ENCODE measurements at regions not wholly inside any gene's neighbourhood (a gene's known extent, or its start where the extent isn't known, plus 50 kb on each side); places are given as distances from the start of the nearest gene placed in this dataset.

DNA sequence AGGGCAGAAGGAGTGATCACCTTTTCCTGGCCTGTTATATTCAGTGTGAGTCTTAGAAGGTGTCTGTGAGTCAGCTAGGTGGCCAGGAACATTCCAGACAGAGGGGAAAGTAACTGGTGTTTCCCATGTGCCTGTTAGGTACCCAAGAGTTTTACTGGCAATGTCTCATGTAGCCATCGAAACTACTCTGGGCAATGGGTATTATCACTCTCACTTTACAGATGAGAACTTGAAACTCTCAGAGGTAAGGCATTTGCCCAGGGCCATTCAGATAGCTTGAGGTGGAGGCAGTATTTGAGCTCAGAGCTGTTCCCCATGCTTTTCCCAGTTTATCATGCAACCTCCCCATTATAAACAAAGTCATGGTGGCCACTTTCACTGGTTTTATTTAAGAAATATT, 80.4 kb upstream of the NHS start:
- peaks cover 18% of the 10 kb centered on the region for H3K4me1 ChIP-seq (ENCODE audit: insufficient read depth, low read length)
- H3K4me3 ChIP-seq (ENCODE audit: low read depth in 1 of 2, low read length in 2 of 2), result no peak overlapping the region
- no peak overlapping the region for H3K9ac ChIP-seq (ENCODE audit: low read length)
- H3K9me3 ChIP-seq (ENCODE audit: low read length), result no peaks in the 10 kb centered on the region
- H3K36me3 ChIP-seq (ENCODE audit: insufficient read depth, low read length), result no peaks in the 10 kb centered on the region
- H3K27me3 ChIP-seq (ENCODE audit: control insufficient read depth in 1 of 2, insufficient read depth in 2 of 2, low read length in 2 of 2), result no peaks in the 10 kb centered on the region
- no peak overlapping the region for H3K27ac ChIP-seq (ENCODE audit: low read depth, low read length)

GRCh38 chrX:17295791-17296190, 79.2 kb upstream of the NHS start:
- no peak overlapping the region for H3K27ac ChIP-seq (ENCODE audit: low read depth, low read length)
- H3K36me3 ChIP-seq (ENCODE audit: insufficient read depth, low read length), result no peaks in the 10 kb centered on the region
- H3K4me3 ChIP-seq (ENCODE audit: low read depth in 1 of 2, low read length in 2 of 2), result no peak overlapping the region
- H3K9me3 ChIP-seq (ENCODE audit: low read length), result no peaks in the 10 kb centered on the region
- no peaks in the 10 kb centered on the region for H3K27me3 ChIP-seq (ENCODE audit: control insufficient read depth in 1 of 2, insufficient read depth in 2 of 2, low read length in 2 of 2)
- H3K4me1 ChIP-seq (ENCODE audit: insufficient read depth, low read length), result peaks cover 13% of the 10 kb centered on the region
- no peak overlapping the region for H3K9ac ChIP-seq (ENCODE audit: low read length)

DNA sequence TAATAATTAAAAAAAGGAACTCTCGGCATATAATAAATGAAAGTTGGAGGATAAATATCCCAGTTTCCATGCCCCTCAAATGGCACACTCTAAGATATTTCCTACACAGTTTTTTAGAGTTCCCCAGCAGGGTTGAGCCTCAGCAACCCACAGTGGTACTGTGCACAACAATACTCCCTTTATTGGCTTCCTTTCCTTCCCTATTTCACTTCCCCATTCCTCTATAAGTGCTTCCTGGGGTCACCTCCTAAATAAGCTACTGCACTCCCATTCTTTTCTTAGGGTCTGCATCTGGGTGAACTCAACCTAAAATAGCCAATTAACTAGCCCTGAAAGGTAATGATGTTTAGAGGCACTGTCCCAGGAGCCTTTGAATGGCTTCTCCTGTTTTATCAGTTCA, 76.4 kb upstream of the NHS start:
- Histone ChIP-seq H3K36me3 (ENCODE audit: insufficient read depth, low read length) (no peaks in the 10 kb centered on the region), H3K9me3 (ENCODE audit: low read length) (no peaks in the 10 kb centered on the region), H3K4me1 (ENCODE audit: insufficient read depth, low read length) (no peaks in the 10 kb centered on the region), H3K27ac (ENCODE audit: low read depth, low read length) (no peak overlapping the region), H3K4me3 (ENCODE audit: low read depth in 1 of 2, low read length in 2 of 2) (no peak overlapping the region), H3K27me3 (ENCODE audit: control insufficient read depth in 1 of 2, insufficient read depth in 2 of 2, low read length in 2 of 2) (no peaks in the 10 kb centered on the region), H3K9ac (ENCODE audit: low read length) (no peak overlapping the region)

DNA sequence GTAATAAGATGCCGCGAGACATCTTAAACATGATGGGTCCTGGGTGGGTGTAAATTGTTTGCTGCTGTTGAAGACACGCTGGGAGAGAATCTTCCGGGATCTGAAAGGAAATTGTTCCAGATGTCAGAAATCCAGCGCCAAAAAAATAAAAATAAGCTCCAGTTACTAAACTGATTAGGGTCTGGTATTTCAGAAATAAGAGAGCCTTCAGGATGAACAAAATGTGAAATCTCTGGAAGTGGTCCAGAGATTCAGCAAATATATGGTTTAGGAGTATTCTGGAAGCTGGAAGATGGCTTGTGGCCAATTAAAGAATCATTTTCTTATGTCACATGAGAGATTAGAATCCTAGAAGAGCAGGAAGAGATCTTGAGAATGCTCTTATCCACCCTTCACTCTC, 75.8 kb upstream of the NHS start:
- no peak overlapping the region for H3K9ac ChIP-seq (ENCODE audit: low read length)
- H3K4me3 ChIP-seq (ENCODE audit: low read depth in 1 of 2, low read length in 2 of 2), result no peak overlapping the region
- no peak overlapping the region for H3K27ac ChIP-seq (ENCODE audit: low read depth, low read length)

GRCh38 chrX:17323397-17323796, 51.6 kb upstream of the NHS start:
- no peak overlapping the region for H3K9ac ChIP-seq (ENCODE audit: low read length)
- H3K4me3 ChIP-seq (ENCODE audit: low read depth in 1 of 2, low read length in 2 of 2), result no peak overlapping the region
- no peaks in the 10 kb centered on the region for H3K27me3 ChIP-seq (ENCODE audit: control insufficient read depth in 1 of 2, insufficient read depth in 2 of 2, low read length in 2 of 2)
- no peak overlapping the region for H3K27ac ChIP-seq (ENCODE audit: low read depth, low read length)
- no peaks in the 10 kb centered on the region for H3K36me3 ChIP-seq (ENCODE audit: insufficient read depth, low read length)
- H3K9me3 ChIP-seq (ENCODE audit: low read length), result no peaks in the 10 kb centered on the region
- H3K4me1 ChIP-seq (ENCODE audit: insufficient read depth, low read length), result no peaks in the 10 kb centered on the region

More for the DNA sequence above, 75.8 kb upstream of the NHS start:
- no peaks in the 10 kb centered on the region for H3K27me3 ChIP-seq (ENCODE audit: control insufficient read depth in 1 of 2, insufficient read depth in 2 of 2, low read length in 2 of 2)
- no peaks in the 10 kb centered on the region for H3K9me3 ChIP-seq (ENCODE audit: low read length)
- no peaks in the 10 kb centered on the region for H3K4me1 ChIP-seq (ENCODE audit: insufficient read depth, low read length)
- no peaks in the 10 kb centered on the region for H3K36me3 ChIP-seq (ENCODE audit: insufficient read depth, low read length)

Data from muscle layer of colon (tissue), 2 donors.